ENCODE measurements at regions not wholly inside any gene's neighbourhood (a gene's known extent, or its start where the extent isn't known, plus 50 kb on each side); places are given as distances from the start of the nearest gene placed in this dataset.

DNA sequence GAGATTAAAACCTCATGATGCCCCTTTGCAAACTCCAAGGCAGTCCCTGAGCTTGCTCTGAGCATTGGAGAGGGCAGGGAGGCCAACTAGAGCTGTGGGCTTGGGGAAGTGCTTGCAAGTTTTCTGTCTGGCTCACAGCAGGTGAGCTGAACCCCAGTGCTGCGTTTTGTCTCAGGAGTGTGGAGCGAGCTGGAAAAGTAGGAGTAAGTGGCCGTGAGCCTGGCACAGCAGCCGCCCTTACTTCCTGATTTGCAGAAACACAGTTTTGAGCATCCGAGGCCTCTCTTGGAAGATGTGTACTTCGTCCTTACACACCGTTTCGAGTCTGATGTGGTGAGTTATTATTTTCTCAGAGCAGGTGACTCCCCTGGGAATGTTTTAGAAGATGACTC, 221.2 kb upstream of the C1orf174 start:
- no peak for TF ChIP-seq POLR2A (IDR thresholded peaks at IDR 0.05; ENCODE audit: low read depth, low read length)
- TF ChIP-seq POU2F2 (IDR thresholded peaks at IDR 0.05; ENCODE audit: low read depth, low read length), result no peak
- TF ChIP-seq TAF1 (IDR thresholded peaks at IDR 0.05; ENCODE audit: low read depth, low read length), result no peak
- TF ChIP-seq POLR2AphosphoS5 (IDR thresholded peaks at IDR 0.05; ENCODE audit: low read depth, low read length), result no peak
- TF ChIP-seq PAX5 (IDR thresholded peaks at IDR 0.05; ENCODE audit: insufficient read depth, low read length, severe bottlenecking), result no peak
- TF ChIP-seq SPI1 (IDR thresholded peaks at IDR 0.05; ENCODE audit: low read depth, low read length), result no peak
